Neural progenitor cell (in vitro differentiated cells): ENCODE measurements at regions not wholly inside any gene's neighbourhood (a gene's known extent, or its start where the extent isn't known, plus 50 kb on each side); places are given as distances from the start of the nearest gene placed in this dataset.

Experiments used
- DNase-seq: peaks from one replicate; pipeline ENCODE4 v3.0.0-alpha.2; 2016; ENCODE audit warnings: low spot score
- H2AFZ ChIP-seq: fragments of 200-600 bp; sonication (generic); replicated peaks from 2 replicates; pipeline ENCODE4 v1.6.1; 2016; ENCODE audit warnings: antibody characterized with exemption
- H3F3A ChIP-seq: fragments of 200-600 bp; sonication (generic); 2 replicates; pipeline ENCODE4 v1.6.1; 2016; ENCODE audit warnings: antibody characterized with exemption, low read depth
- H3K27ac ChIP-seq: fragments of 200-600 bp; sonication (generic); 2 replicates; pipeline ENCODE4 v1.5.1; 2016; ENCODE audit warnings: mild to moderate bottlenecking
- H3K27me3 ChIP-seq: fragments of 200-600 bp; sonication (generic); 2 replicates; pipeline ENCODE4 v1.6.1; 2016; ENCODE audit warnings: mild to moderate bottlenecking, moderate library complexity
- H3K36me3 ChIP-seq: fragments of 200-600 bp; sonication (generic); 2 replicates; pipeline ENCODE4 v1.5.1; 2016
- H3K4me1 ChIP-seq: fragments of 200-600 bp; sonication (generic); 2 replicates; pipeline ENCODE4 v1.6.1; 2016; ENCODE audit warnings: mixed run types
- H3K4me2 ChIP-seq: fragments of 200-600 bp; sonication (generic); 2 replicates; pipeline ENCODE4 v1.6.1; 2016
- H3K4me3 ChIP-seq: fragments of 200-600 bp; sonication (generic); 2 replicates; pipeline ENCODE4 v1.5.1; 2016
- H3K79me2 ChIP-seq: fragments of 200-600 bp; sonication (generic); 2 replicates; pipeline ENCODE4 v1.6.1; 2016; ENCODE audit warnings: low read depth
- H3K9ac ChIP-seq: fragments of 200-600 bp; sonication (generic); 2 replicates; pipeline ENCODE4 v1.6.1; 2016
- H3K9me3 ChIP-seq: fragments of 200-600 bp; sonication (generic); 2 replicates; pipeline ENCODE4 v1.5.1; 2016; ENCODE audit warnings: low read depth
- H4K20me1 ChIP-seq: fragments of 200-600 bp; sonication (generic); 2 replicates; pipeline ENCODE4 v1.6.1; 2016; ENCODE audit warnings: low read depth
- H3K27ac Mint-ChIP-seq: 3 replicates; pipeline ENCODE4 v1.8.0; 2021; ENCODE audit warnings: mixed read lengths
- H3K27me3 Mint-ChIP-seq: 2 replicates; pipeline ENCODE4 v1.8.0; 2022; ENCODE audit warnings: low read depth, mild to moderate bottlenecking, inconsistent platforms, moderate library complexity, mixed read lengths; ENCODE audit not compliant: insufficient read depth
- H3K36me3 Mint-ChIP-seq: 3 replicates; pipeline ENCODE4 v1.8.0; 2021; ENCODE audit warnings: mixed read lengths
- H3K4me1 Mint-ChIP-seq: 3 replicates; pipeline ENCODE4 v1.8.0; 2021; ENCODE audit warnings: mixed read lengths
- H3K4me3 Mint-ChIP-seq: 3 replicates; pipeline ENCODE4 v1.8.0; 2021; ENCODE audit warnings: mild to moderate bottlenecking, moderate library complexity, mixed read lengths
- H3K9me3 Mint-ChIP-seq: 3 replicates; pipeline ENCODE4 v1.8.0; 2020; ENCODE audit warnings: mixed read lengths
- EZH2 ChIP-seq: fragments of 200-600 bp; sonication (generic); IDR thresholded peaks from 2 replicates; pipeline ENCODE4 v1.6.1; 2017; ENCODE audit warnings: antibody characterized with exemption, mild to moderate bottlenecking, moderate library complexity
- EZH2phosphoT487 ChIP-seq: fragments of 200-600 bp; sonication (generic); IDR thresholded peaks from 2 replicates; pipeline ENCODE4 v1.6.1; 2017; ENCODE audit warnings: antibody characterized with exemption
- TF ChIP-seq, protein P1 (sequence below): fragments of 200-600 bp; sonication (generic); IDR thresholded peaks from 2 replicates; pipeline ENCODE4 v1.5.1; 2017; ENCODE audit warnings: antibody characterized with exemption, mild to moderate bottlenecking

DNA sequence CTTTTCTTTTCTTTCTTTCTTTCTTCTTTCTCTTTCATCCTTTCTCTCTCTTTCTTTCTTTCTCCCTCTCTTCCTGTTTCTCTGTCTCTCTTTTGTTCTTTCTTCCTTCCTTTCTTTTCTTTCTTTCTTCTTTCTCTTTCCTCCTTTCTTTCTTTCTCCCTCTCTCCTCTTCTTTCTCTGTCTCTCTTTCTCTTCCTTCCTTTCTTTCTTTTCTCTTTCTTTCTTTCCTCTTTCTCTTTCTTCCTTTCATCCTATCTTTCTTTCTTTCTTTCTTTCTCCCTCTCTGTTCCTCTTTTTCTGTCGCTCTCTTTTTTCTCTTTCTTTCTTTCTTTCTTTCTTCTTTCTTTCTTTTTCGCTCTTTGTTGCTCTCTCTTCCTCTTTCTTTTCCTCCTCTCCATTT, 1149.2 kb upstream of the AUTS2 start:
- Mint-ChIP-seq H3K27me3 (peaks cover 8% of the 10 kb centered on the region), H3K4me3 (no peak overlapping the region), H3K9me3 (peaks cover 5% of the 10 kb centered on the region), H3K4me1 (no peaks in the 10 kb centered on the region), H3K36me3 (no peaks in the 10 kb centered on the region), H3K27ac (no peak overlapping the region)
- no peak for TF ChIP-seq EZH2phosphoT487
- TF ChIP-seq EZH2: no peak
- TF ChIP-seq, protein P1, sequence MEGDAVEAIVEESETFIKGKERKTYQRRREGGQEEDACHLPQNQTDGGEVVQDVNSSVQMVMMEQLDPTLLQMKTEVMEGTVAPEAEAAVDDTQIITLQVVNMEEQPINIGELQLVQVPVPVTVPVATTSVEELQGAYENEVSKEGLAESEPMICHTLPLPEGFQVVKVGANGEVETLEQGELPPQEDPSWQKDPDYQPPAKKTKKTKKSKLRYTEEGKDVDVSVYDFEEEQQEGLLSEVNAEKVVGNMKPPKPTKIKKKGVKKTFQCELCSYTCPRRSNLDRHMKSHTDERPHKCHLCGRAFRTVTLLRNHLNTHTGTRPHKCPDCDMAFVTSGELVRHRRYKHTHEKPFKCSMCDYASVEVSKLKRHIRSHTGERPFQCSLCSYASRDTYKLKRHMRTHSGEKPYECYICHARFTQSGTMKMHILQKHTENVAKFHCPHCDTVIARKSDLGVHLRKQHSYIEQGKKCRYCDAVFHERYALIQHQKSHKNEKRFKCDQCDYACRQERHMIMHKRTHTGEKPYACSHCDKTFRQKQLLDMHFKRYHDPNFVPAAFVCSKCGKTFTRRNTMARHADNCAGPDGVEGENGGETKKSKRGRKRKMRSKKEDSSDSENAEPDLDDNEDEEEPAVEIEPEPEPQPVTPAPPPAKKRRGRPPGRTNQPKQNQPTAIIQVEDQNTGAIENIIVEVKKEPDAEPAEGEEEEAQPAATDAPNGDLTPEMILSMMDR: no peak
- H3K36me3 ChIP-seq: no peaks in the 10 kb centered on the region
- H3K27me3 ChIP-seq: no peaks in the 10 kb centered on the region
- H3K4me3 ChIP-seq: no peak overlapping the region
- no peaks in the 10 kb centered on the region for H3K9me3 ChIP-seq
- no peak overlapping the region for H3K9ac ChIP-seq
- no peak overlapping the region for H3K4me2 ChIP-seq
- H3F3A ChIP-seq: no peaks in the 10 kb centered on the region
- H3K4me1 ChIP-seq: no peaks in the 10 kb centered on the region
- H3K27ac ChIP-seq: no peak overlapping the region
- no peak for DNase-seq
- no peak overlapping the region for H2AFZ ChIP-seq
- H4K20me1 ChIP-seq: no peaks in the 10 kb centered on the region
- H3K79me2 ChIP-seq: no peaks in the 10 kb centered on the region

DNA sequence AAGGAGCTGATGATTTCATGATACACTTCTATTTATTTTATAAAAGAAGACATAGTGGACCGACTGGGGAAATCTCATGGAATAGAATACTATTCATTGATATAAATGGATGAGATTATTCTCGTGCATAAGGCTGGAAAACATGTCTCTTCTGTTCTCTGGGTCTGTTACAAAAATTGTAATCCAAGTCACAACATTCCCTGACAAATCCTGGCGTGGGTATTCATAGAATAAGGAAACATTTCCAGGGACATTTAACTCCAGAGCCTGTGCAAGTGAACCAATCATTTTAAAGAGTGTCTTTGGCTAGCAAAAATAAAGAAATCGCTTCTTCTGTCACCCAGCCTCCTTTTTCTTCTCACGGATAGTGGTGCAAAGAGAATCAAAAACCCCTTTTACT, 1148.5 kb upstream of the AUTS2 start:
- H3K27me3 ChIP-seq: no peaks in the 10 kb centered on the region
- no peak overlapping the region for H2AFZ ChIP-seq
- H3K27ac ChIP-seq: no peak overlapping the region
- no peak overlapping the region for H3K4me3 Mint-ChIP-seq
- H3K27ac Mint-ChIP-seq: no peak overlapping the region
- peaks cover 8% of the 10 kb centered on the region for H3K27me3 Mint-ChIP-seq
- H3K9ac ChIP-seq: no peak overlapping the region
- DNase-seq: no peak
- no peaks in the 10 kb centered on the region for H4K20me1 ChIP-seq
- no peaks in the 10 kb centered on the region for H3K79me2 ChIP-seq
- TF ChIP-seq, protein P1: no peak
- no peak for TF ChIP-seq EZH2phosphoT487
- TF ChIP-seq EZH2: no peak
- no peaks in the 10 kb centered on the region for H3K9me3 ChIP-seq
- no peak overlapping the region for H3K4me2 ChIP-seq
- H3K36me3 ChIP-seq: no peaks in the 10 kb centered on the region
- H3F3A ChIP-seq: no peaks in the 10 kb centered on the region
- no peaks in the 10 kb centered on the region for H3K4me1 Mint-ChIP-seq
- no peaks in the 10 kb centered on the region for H3K36me3 Mint-ChIP-seq
- H3K4me1 ChIP-seq: no peaks in the 10 kb centered on the region
- no peak overlapping the region for H3K4me3 ChIP-seq
- peaks cover 5% of the 10 kb centered on the region for H3K9me3 Mint-ChIP-seq

DNA sequence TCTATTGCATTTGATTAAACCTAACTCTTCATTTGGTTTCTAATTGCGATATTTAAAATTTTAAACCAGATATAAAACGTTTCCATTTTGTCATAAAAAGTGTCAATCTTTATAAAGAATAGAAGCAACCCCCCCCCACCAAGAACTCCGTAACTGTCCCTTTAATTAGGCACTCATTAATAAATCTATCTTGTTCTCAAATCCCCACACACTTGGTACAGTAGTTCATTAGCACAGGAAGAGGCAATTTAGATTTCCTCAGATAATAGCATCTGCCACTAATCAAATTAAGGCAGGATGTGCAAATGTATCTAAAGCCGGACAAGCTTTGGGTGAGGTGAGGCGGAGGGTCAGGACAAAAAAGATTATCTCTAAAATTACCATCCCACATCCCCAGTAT, 1143.3 kb upstream of the AUTS2 start:
- TF ChIP-seq EZH2 (no peak), EZH2phosphoT487 (no peak)
- TF ChIP-seq, protein P1: no peak
- Histone ChIP-seq H3K79me2 (no peaks in the 10 kb centered on the region), H3K4me1 (no peaks in the 10 kb centered on the region), H3K36me3 (no peaks in the 10 kb centered on the region), H4K20me1 (no peaks in the 10 kb centered on the region), H3K4me3 (no peak overlapping the region), H3F3A (no peaks in the 10 kb centered on the region), H3K27ac (no peak overlapping the region), H3K4me2 (no peak overlapping the region), H2AFZ (no peak overlapping the region), H3K27me3 (no peaks in the 10 kb centered on the region), H3K9me3 (no peaks in the 10 kb centered on the region), H3K9ac (no peak overlapping the region)
- DNase-seq: no peak
- Mint-ChIP-seq H3K27ac (no peak overlapping the region), H3K4me3 (no peak overlapping the region), H3K27me3 (peaks cover 7% of the 10 kb centered on the region), H3K4me1 (no peaks in the 10 kb centered on the region), H3K36me3 (no peaks in the 10 kb centered on the region), H3K9me3 (peaks cover 8% of the 10 kb centered on the region)
